Retina (tissue), 1 donor: ENCODE measurements at regions not wholly inside any gene's neighbourhood (a gene's known extent, or its start where the extent isn't known, plus 50 kb on each side); places are given as distances from the start of the nearest gene placed in this dataset.
A peak's percentile ranks its signal among the peaks of the same experiment; 100 is the strongest.
"Not testable (repeated sequence)": the region's sequence is repeated elsewhere in the genome, so short reads cannot be mapped to it uniquely, and the experiment has no call there.

ENCODE experiments used
- DNase-seq: peaks from one replicate; pipeline ENCODE4 v3.0.0-alpha.2; 2016

- DNase-seq: no peak
Measured at GRCh38 chr9:79425840-79426239, 145.9 kb upstream of the TLE4 start.

GRCh38 chr9:79428422-79428821, 143.3 kb upstream of the TLE4 start:
- DNase-seq: no peak

- DNase-seq: no peak
Measured at GRCh38 chr9:79430619-79431018, 141.1 kb upstream of the TLE4 start.

GRCh38 chr9:79431019-79431679, 140.6 kb upstream of the TLE4 start:
- DNase-seq: no peak

- no peak for DNase-seq
Measured at GRCh38 chr9:79432485-79432884, 139.3 kb upstream of the TLE4 start.

GRCh38 chr9:79433703-79434102, 138.1 kb upstream of the TLE4 start:
- no peak for DNase-seq

GRCh38 chr9:79439221-79439620, 132.5 kb upstream of the TLE4 start:
- not testable (repeated sequence) for DNase-seq

GRCh38 chr9:79446523-79447307, 125.0 kb upstream of the TLE4 start:
- DNase-seq: no peak

GRCh38 chr9:79447308-79447605, 124.5 kb upstream of the TLE4 start:
- no peak for DNase-seq

GRCh38 chr9:79447762-79448161, 124.0 kb upstream of the TLE4 start:
- no peak for DNase-seq

- DNase-seq: no peak
Measured at GRCh38 chr9:79452265-79452664, 119.5 kb upstream of the TLE4 start.

- DNase-seq: no peak
Measured at GRCh38 chr9:79461712-79462111, 110.1 kb upstream of the TLE4 start.

GRCh38 chr9:79465156-79465555, 106.6 kb upstream of the TLE4 start:
- DNase-seq: no peak

GRCh38 chr9:79469164-79469563, 102.6 kb upstream of the TLE4 start:
- DNase-seq: no peak

GRCh38 chr9:79470954-79471353, 100.8 kb upstream of the TLE4 start:
- no peak for DNase-seq

GRCh38 chr9:79471580-79472543, 99.9 kb upstream of the TLE4 start:
- no peak for DNase-seq

- no peak for DNase-seq
Measured at GRCh38 chr9:79473704-79474103, 98.1 kb upstream of the TLE4 start.

GRCh38 chr9:79477241-79477840, 94.4 kb upstream of the TLE4 start:
- no peak for DNase-seq

- peak; percentile 40 for DNase-seq
Measured at GRCh38 chr9:79477955-79478771, 93.6 kb upstream of the TLE4 start.

- no peak for DNase-seq
Measured at GRCh38 chr9:79480639-79481038, 91.1 kb upstream of the TLE4 start.

GRCh38 chr9:79481846-79482477, 89.8 kb upstream of the TLE4 start:
- DNase-seq: no peak

GRCh38 chr9:79485258-79485657, 86.5 kb upstream of the TLE4 start:
- DNase-seq: no peak
